Upper lobe of left lung (tissue), 6 donors: ENCODE measurements at regions not wholly inside any gene's neighbourhood (a gene's known extent, or its start where the extent isn't known, plus 50 kb on each side); places are given as distances from the start of the nearest gene placed in this dataset.

Experiments used
- ATAC-seq, 2 donors: fragments of 200-7000 bp; cut with Tn5 transposase; one replicate each; pipeline ENCODE4 v1.9.1; 2022; ENCODE audit warnings: mild to moderate bottlenecking in 2 of 2, moderate library complexity in 2 of 2; ENCODE audit not compliant: low FRiP score in 2 of 2
- DNase-seq, 2 donors: peaks; one replicate each; pipeline ENCODE4 v3.0.0-alpha.2; 2019 to 2020
- H3K27ac ChIP-seq, 4 donors: fragments of 200-600 bp; sonication (generic); one replicate each; pipeline ENCODE4 v1.5.1; 2016 to 2019
- H3K27me3 ChIP-seq, 4 donors: fragments of 200-600 bp; sonication (generic); one replicate each; pipeline ENCODE4 v1.5.1; 2017 to 2019
- H3K36me3 ChIP-seq, 4 donors: fragments of 200-600 bp; sonication (generic); one replicate each; pipeline ENCODE4 v1.5.1; 2016 to 2019
- H3K4me1 ChIP-seq, 4 donors: fragments of 200-600 bp; sonication (generic); one replicate each; pipeline ENCODE4 v1.5.1; 2018 to 2019
- H3K4me3 ChIP-seq, 4 donors: fragments of 200-600 bp; sonication (generic); one replicate each; pipeline ENCODE4 v1.5.1; 2017 to 2019; ENCODE audit warnings: mild to moderate bottlenecking in 2 of 4, moderate library complexity in 1 of 4
- H3K9me3 ChIP-seq, 4 donors: fragments of 200-600 bp; sonication (generic); one replicate each; pipeline ENCODE4 v1.5.1; 2018 to 2019
- CTCF ChIP-seq, 6 experiments: fragments of 450-650 bp in 4 of 6; fragments of 200-600 bp in 2 of 6; sonication (generic) in 2 of 6; IDR thresholded peaks; one replicate each; pipeline ENCODE4 v1.5.1; 2016 to 2019; ENCODE audit warnings: antibody characterized with exemption in 6 of 6
- EP300 ChIP-seq, 4 donors: sonication (generic); formaldehyde crosslinking; IDR thresholded peaks; one replicate each; pipeline ENCODE4 v1.5.1; 2017; ENCODE audit warnings: antibody characterized with exemption in 4 of 4, control low read depth in 2 of 4
- POLR2A ChIP-seq, 4 donors: fragments of 450-650 bp; IDR thresholded peaks; one replicate each; pipeline ENCODE4 v1.5.1; 2016 to 2017; ENCODE audit warnings: antibody characterized with exemption in 4 of 4, mild to moderate bottlenecking in 2 of 4
- POLR2AphosphoS5 ChIP-seq, 2 donors: sonication (generic); formaldehyde crosslinking; IDR thresholded peaks; one replicate each; pipeline ENCODE4 v1.5.1; 2017; ENCODE audit warnings: antibody characterized with exemption in 2 of 2
- WGBS, 2 donors: methylation state at CpG; one replicate each; pipeline ENCODE4 v1.1.5; 2017 to 2018; 5-methylcytosine and 5-hydroxymethylcytosine counted together
- donor health status: DM: no; HTN: no; CAD: no; lungs with moderate emphysema.
- donor health status: DM: no; HTN: yes; CAD: no; lungs with severe emphysema.

- H3K27me3 ChIP-seq = no peaks in the 10 kb centered on the region
- 85 to 90% methylated on average over 3 of the region's 3 CpGs for WGBS, 2 donors
- ATAC-seq (no peak), DNase-seq (no peak)
- TF ChIP-seq EP300 (IDR thresholded peaks at IDR 0.05) = no peak
- no peak for TF ChIP-seq POLR2AphosphoS5 (IDR thresholded peaks at IDR 0.05)
- no peak for TF ChIP-seq POLR2A (IDR thresholded peaks at IDR 0.05)
- no peak for TF ChIP-seq CTCF (IDR thresholded peaks at IDR 0.05)
- H3K36me3 ChIP-seq = no peaks in the 10 kb centered on the region
- H3K4me1 ChIP-seq = no peaks in the 10 kb centered on the region
- no peaks in the 10 kb centered on the region for H3K9me3 ChIP-seq
- no peak overlapping the region for H3K27ac ChIP-seq
- H3K4me3 ChIP-seq = no peak overlapping the region
Measured at GRCh38 chr7:18128846-18129245, 101.2 kb upstream of the PRPS1L1 start.

GRCh38 chr7:18132811-18133210 lies 105.2 kb upstream of the PRPS1L1 start:
- DNase-seq = no peak
- Histone ChIP-seq H3K4me3 (no peak overlapping the region), H3K4me1 (no peaks in the 10 kb centered on the region), H3K36me3 (no peaks in the 10 kb centered on the region), H3K27ac (no peak overlapping the region), H3K27me3 (no peaks in the 10 kb centered on the region), H3K9me3 (no peaks in the 10 kb centered on the region)
- TF ChIP-seq EP300 (IDR thresholded peaks at IDR 0.05) (no peak), CTCF (IDR thresholded peaks at IDR 0.05) (no peak), POLR2AphosphoS5 (IDR thresholded peaks at IDR 0.05) (no peak), POLR2A (IDR thresholded peaks at IDR 0.05) (no peak)
- ATAC-seq = no peak

- Histone ChIP-seq H3K36me3 (no peaks in the 10 kb centered on the region), H3K27ac (no peak overlapping the region), H3K27me3 (no peaks in the 10 kb centered on the region), H3K4me1 (no peaks in the 10 kb centered on the region), H3K9me3 (no peaks in the 10 kb centered on the region), H3K4me3 (no peak overlapping the region)
- TF ChIP-seq POLR2AphosphoS5 (IDR thresholded peaks at IDR 0.05) = no peak
- TF ChIP-seq CTCF (IDR thresholded peaks at IDR 0.05) = no peak
- TF ChIP-seq EP300 (IDR thresholded peaks at IDR 0.05) = no peak
- no peak for TF ChIP-seq POLR2A (IDR thresholded peaks at IDR 0.05)
- WGBS, 2 donors = 71 to 85% methylated on average over 3 of the region's 3 CpGs
- DNase-seq (no peak), ATAC-seq (no peak)
Measured at GRCh38 chr7:18133921-18134320, 106.3 kb upstream of the PRPS1L1 start.

- Histone ChIP-seq H3K36me3 (no peaks in the 10 kb centered on the region), H3K9me3 (no peaks in the 10 kb centered on the region), H3K27ac (no peak overlapping the region), H3K4me3 (no peak overlapping the region), H3K4me1 (no peaks in the 10 kb centered on the region), H3K27me3 (no peaks in the 10 kb centered on the region)
- TF ChIP-seq POLR2A (IDR thresholded peaks at IDR 0.05) (no peak), POLR2AphosphoS5 (IDR thresholded peaks at IDR 0.05) (no peak), CTCF (IDR thresholded peaks at IDR 0.05) (no peak), EP300 (IDR thresholded peaks at IDR 0.05) (no peak)
- no peak for DNase-seq
- no peak for ATAC-seq
Measured at GRCh38 chr7:18140943-18141342, 113.3 kb upstream of the PRPS1L1 start.

- 58 to 62% methylated on average over 1 of the region's 1 CpG for WGBS, 2 donors
- TF ChIP-seq POLR2AphosphoS5 (IDR thresholded peaks at IDR 0.05) (no peak), CTCF (IDR thresholded peaks at IDR 0.05) (no peak), POLR2A (IDR thresholded peaks at IDR 0.05) (no peak), EP300 (IDR thresholded peaks at IDR 0.05) (no peak)
- Histone ChIP-seq H3K27ac (no peak overlapping the region), H3K27me3 (no peaks in the 10 kb centered on the region), H3K4me1 (no peaks in the 10 kb centered on the region), H3K36me3 (no peaks in the 10 kb centered on the region), H3K4me3 (no peak overlapping the region), H3K9me3 (no peaks in the 10 kb centered on the region)
- no peak for DNase-seq
- peak in 1 of 2 donors; percentile 69 for ATAC-seq
Measured at GRCh38 chr7:18144166-18144565, 116.5 kb upstream of the PRPS1L1 start.
